Activated CD8-positive, alpha-beta memory T cell treated with anti-CD3 and anti-CD28 coated beads for 4 hours (primary cell): ENCODE measurements at regions not wholly inside any gene's neighbourhood (a gene's known extent, or its start where the extent isn't known, plus 50 kb on each side); places are given as distances from the start of the nearest gene placed in this dataset.
"Not testable (repeated sequence)": the region's sequence is repeated elsewhere in the genome, so short reads cannot be mapped to it uniquely, and the experiment has no call there.

Experiments used
- DNase-seq, 2 donors: peaks; one replicate each; pipeline ENCODE4 v3.0.0-alpha.2; 2020; ENCODE audit warnings: low read depth in 2 of 2

- no peak for DNase-seq
Observed at GRCh38 chr2:226329180-226329579, 470.4 kb downstream of the IRS1 start.

GRCh38 chr2:226327830-226328229, 471.8 kb downstream of the IRS1 start:
- DNase-seq, result no peak

GRCh38 chr2:226325526-226325925, 474.1 kb downstream of the IRS1 start:
- DNase-seq, result no peak

GRCh38 chr2:226320076-226320948, 479.3 kb downstream of the IRS1 start:
- no peak for DNase-seq

- no peak for DNase-seq
Observed at GRCh38 chr2:226317970-226318369, 481.6 kb downstream of the IRS1 start.

GRCh38 chr2:226313060-226313459, 486.6 kb downstream of the IRS1 start:
- no peak for DNase-seq

GRCh38 chr2:226312155-226312554, 487.5 kb downstream of the IRS1 start:
- no peak for DNase-seq

- no peak for DNase-seq
Observed at GRCh38 chr2:226310146-226310545, 489.5 kb downstream of the IRS1 start.

GRCh38 chr2:226308986-226309385, 490.6 kb downstream of the IRS1 start:
- no peak for DNase-seq

- no peak for DNase-seq
Observed at GRCh38 chr2:226308323-226308680, 491.3 kb downstream of the IRS1 start.

GRCh38 chr2:226307487-226308322, 491.9 kb downstream of the IRS1 start:
- no peak for DNase-seq

- DNase-seq, result no peak
Observed at GRCh38 chr2:226306969-226307368, 492.7 kb downstream of the IRS1 start.

GRCh38 chr2:226304308-226304707, 495.3 kb downstream of the IRS1 start:
- DNase-seq, result no peak

GRCh38 chr2:226303707-226304106, 495.9 kb downstream of the IRS1 start:
- no peak for DNase-seq

GRCh38 chr2:226300196-226300886, 499.3 kb downstream of the IRS1 start:
- no peak for DNase-seq

GRCh38 chr2:226299771-226300170, 499.8 kb downstream of the IRS1 start:
- DNase-seq, result no peak

- no peak for DNase-seq
Observed at GRCh38 chr2:226295681-226296080, 503.9 kb downstream of the IRS1 start.

- no peak for DNase-seq
Observed at GRCh38 chr2:226295123-226295522, 504.5 kb downstream of the IRS1 start.

GRCh38 chr2:226291281-226291680, 508.3 kb downstream of the IRS1 start:
- not testable (repeated sequence) for DNase-seq

GRCh38 chr2:226286916-226287315, 512.7 kb downstream of the IRS1 start:
- no peak for DNase-seq

- DNase-seq, result no peak
Observed at GRCh38 chr2:226283796-226284195, 515.8 kb downstream of the IRS1 start.

GRCh38 chr2:226282151-226282550, 517.5 kb downstream of the IRS1 start:
- DNase-seq, result no peak
